ENCODE measurements at regions not wholly inside any gene's neighbourhood (a gene's known extent, or its start where the extent isn't known, plus 50 kb on each side); places are given as distances from the start of the nearest gene placed in this dataset.

DNA sequence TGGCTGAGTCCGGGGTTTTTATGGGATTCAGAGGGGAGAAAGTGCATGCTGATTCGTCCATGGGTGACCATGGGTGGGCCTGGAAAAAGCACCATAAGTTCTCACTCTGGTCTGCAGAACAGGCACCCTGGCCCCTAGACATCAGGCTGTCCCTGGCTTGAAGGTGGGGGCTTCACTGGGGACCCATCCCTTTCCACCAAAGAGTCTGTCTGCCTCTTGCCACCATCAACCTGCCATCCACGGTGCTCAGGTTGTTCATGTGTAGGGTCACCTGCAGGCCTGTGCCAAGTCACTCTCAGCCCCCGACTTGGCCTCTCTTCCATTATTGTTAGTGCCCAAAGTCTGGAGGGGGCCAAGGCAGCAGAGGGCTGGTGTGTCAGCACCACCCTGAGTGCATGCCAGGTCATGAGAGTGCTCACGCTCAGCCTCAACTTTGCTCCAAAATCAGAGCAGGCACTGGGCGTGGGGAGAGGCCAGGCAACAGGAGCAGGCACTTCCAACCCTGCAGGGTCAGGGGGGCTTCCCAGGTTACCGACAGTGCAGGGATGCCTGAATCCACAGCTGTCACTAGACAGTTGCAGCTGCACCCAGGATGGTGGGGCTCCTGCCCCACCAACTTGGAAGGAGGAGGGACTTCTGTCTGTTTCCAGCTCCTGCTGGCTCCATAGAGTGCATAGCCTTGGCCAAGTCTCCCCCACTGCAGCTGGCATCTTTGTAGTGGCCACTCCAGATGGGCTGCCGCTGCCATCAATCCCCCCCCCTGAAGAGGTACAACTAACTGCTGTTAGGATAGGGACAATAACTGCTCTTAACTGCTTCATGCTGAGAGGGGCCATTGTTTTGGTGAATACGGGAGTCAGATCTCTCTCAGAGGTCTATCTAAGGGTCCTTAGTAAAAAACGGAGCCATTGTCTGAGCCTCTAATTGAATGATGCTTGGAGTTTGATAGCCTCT, 209.3 kb downstream of the AKAIN1 start:
- no peak for TF ChIP-seq EZH2 (IDR thresholded peaks at IDR 0.05; ENCODE audit: borderline replicate concordance, insufficient read depth, low read depth, low read length, poor library complexity, severe bottlenecking)
- TF ChIP-seq, protein P1, sequence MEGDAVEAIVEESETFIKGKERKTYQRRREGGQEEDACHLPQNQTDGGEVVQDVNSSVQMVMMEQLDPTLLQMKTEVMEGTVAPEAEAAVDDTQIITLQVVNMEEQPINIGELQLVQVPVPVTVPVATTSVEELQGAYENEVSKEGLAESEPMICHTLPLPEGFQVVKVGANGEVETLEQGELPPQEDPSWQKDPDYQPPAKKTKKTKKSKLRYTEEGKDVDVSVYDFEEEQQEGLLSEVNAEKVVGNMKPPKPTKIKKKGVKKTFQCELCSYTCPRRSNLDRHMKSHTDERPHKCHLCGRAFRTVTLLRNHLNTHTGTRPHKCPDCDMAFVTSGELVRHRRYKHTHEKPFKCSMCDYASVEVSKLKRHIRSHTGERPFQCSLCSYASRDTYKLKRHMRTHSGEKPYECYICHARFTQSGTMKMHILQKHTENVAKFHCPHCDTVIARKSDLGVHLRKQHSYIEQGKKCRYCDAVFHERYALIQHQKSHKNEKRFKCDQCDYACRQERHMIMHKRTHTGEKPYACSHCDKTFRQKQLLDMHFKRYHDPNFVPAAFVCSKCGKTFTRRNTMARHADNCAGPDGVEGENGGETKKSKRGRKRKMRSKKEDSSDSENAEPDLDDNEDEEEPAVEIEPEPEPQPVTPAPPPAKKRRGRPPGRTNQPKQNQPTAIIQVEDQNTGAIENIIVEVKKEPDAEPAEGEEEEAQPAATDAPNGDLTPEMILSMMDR (IDR thresholded peaks at IDR 0.05), result no peak

Measured in B cell (primary cell).